Kidney glomerular epithelial cell (primary cell): ENCODE measurements at regions not wholly inside any gene's neighbourhood (a gene's known extent, or its start where the extent isn't known, plus 50 kb on each side); places are given as distances from the start of the nearest gene placed in this dataset.

Source experiments
- DNase-seq: peaks from one replicate; lab custom pipeline; 2025; lab: John Stamatoyannopoulos, UW

DNA sequence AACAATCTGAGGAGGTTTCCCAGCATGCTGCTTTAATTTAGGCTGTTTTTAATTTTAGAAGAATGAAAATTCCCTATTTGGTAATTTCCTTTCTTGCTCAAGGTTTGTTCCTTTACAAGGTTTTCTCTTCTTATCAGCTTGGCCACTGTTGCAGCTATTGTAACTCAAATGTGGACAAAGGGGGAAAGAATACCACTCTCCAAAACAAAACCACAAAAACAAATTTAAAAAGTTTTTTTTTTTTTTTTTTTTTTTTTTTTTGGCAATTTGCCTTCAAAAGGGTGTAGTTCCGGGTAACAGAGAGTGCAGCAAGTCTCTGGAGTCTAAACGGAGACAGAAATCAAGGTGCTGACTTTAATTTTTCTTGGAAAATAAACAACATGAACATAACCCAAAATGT, 306.4 kb upstream of the ARGLU1 start:
- DNase-seq, result no peak

DNA sequence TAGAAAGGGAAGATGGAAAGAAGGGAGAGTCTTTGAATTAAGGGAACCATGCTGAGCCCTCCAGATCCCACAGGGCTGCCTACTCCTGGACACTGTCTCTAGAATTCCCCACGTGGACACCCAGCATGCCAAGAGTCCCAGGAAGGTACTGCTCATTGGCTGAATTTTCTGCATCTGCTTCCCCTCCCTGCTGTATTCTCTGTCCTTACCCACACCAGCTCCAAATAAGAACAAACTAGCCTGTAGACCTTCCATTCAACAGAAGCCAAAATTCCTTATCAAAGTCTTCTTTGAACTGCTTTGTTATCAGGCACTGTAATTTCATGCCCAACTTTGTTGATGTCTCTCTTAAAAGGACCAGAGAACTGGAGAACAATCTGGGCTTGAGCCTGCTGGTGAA, 305.9 kb upstream of the ARGLU1 start:
- DNase-seq, result no peak

DNA sequence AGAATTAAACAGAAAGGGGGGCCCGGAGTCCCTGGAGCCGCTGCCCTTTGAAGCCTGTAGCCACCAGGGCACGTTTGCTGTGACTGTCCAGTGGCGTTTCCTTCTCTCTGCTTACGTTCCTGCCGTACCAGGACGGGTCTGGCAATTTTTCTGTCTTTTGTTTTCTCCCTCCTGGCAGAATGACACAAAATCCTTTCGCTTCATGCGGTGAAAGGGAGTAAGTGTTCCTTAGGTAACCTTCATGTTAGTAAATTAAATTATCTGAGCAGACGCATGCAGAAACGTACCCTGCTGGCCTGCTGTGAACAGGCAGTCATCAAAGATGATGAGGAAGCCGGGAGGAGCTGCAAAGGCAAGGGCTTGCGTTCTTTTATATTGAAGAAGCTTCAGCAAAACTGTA, 299.3 kb upstream of the ARGLU1 start:
- no peak for DNase-seq

- no peak for DNase-seq
Measured at GRCh38 chr13:106865716-106866440, 297.9 kb upstream of the ARGLU1 start.

DNA sequence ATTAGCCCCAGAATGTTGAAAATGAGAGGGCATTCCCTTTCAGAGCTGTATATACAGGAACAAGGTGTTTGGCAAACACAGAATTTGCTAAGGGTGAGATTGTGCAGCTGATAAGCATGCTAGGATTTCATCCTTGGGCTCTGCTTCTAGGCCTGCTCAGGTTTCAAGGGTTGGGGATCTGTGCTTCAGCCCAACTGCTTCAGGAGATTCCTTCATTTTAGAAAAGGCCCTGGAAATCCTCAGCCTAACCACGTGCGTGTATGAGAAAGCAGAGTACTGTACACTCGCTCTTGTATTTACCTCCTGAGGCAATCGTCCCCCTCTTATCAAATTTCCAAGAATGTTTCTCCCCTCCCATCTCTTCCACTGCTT, 291.6 kb upstream of the ARGLU1 start:
- no peak for DNase-seq

DNA sequence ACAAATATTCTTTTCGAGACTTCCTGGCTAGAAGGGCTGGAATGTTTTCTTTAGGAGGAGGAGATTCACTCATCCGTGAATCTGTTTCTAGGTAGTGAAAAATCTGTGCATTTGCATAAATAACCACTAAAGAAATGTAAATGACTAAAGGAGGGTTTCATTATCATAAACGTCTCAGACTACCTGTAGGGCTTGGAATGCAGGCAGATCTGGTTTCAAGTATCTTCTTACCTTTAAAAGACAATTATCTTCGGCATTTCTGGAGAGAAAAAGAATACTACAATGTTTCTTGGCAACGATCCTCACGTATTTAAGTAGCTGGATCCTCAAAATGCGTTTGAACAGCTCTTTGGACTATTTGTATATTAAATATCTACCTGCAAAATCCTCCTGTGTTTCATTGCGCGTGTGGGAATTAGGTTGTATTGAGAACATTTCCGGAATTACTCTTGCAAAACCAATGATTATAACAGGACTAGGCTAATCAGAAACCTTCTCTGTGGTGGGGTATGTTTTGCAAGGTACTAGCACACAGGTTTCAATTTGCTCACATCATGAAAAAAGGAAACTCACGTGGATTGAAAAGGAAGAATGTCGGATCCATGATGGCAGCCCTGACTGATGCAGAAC, 291.1 kb upstream of the ARGLU1 start:
- no peak for DNase-seq

GRCh38 chr13:106852436-106852835, 284.5 kb upstream of the ARGLU1 start:
- DNase-seq, result no peak

DNA sequence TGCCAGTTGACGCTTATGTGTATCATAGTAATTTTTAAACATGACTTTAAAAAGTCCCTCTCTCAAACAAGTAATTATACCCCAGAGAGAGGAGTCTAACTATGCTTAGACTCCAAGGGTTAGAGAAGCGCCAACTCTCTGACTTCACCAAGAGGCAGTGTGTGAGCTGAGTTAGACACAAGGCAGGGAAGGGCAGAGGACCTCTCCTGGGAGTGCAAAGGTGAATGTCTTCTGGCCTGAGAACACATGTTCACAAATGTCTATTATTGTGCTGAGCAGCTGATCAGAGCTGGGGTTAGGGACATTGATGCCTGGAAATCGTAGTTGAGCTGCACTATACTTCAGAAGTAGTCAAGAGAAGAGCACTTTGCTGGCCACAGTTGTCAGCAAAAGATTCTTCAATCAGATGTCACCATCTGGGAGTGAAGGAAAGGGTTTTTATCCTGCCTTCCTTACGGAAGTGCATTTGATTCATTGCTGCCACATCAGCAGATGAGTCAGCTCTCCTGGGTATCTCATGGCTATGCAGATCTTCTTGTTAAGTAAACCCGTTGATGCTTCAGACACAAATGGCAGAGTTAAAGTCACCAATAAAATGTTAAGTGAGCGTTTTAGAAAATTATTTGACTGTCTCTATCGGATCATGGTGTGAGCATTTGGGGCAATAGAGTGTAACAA, 283.2 kb upstream of the ARGLU1 start:
- DNase-seq, result peak; percentile 3

GRCh38 chr13:106846571-106847448, 278.9 kb upstream of the ARGLU1 start:
- DNase-seq, result no peak

GRCh38 chr13:106836186-106836802, 268.4 kb upstream of the ARGLU1 start:
- no peak for DNase-seq

GRCh38 chr13:106835477-106835876, 267.5 kb upstream of the ARGLU1 start:
- no peak for DNase-seq

DNA sequence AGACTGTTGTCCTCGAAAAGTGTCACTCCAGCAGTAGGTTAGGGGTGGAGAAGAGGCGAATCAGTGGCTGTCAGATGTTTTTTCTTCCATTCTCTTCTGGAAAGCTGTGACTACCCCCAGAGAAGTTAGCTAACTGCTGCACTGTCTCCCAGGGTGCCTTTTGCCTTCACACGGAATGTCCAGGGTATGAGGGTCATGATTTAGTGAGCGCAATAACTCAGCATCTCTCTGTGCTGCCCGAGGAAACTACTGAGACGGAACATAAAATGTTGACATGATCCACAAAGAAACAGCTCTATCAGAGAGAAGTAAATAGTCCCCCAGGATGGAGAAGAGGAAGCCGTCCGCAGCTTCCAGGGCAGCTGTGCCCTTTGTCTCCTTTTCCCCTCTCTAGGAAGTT, 254.0 kb upstream of the ARGLU1 start:
- no peak for DNase-seq

- no peak for DNase-seq
Measured at GRCh38 chr13:106819413-106820180, 251.7 kb upstream of the ARGLU1 start.

DNA sequence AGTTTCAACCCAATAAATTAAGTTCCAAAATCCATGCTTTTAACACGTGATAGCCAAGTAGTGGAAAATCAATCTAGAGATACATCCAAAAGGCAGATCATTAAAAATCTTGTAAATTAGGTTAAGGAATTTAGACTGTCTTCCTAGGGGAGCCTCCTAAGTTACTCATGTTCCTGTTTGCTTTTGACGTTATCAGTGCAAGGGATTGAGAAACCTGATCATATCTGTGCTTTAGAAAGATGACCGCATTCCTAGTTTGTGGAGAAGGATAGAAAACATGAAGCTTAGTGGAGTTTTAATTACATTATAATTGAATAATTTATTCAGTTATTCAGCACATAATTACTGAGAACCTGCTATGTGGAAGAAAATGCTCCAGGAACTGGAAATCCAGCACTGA, 251.0 kb upstream of the ARGLU1 start:
- DNase-seq, result no peak

GRCh38 chr13:106815545-106815944, 247.6 kb upstream of the ARGLU1 start:
- no peak for DNase-seq

GRCh38 chr13:106814463-106814862, 246.5 kb upstream of the ARGLU1 start:
- DNase-seq, result no peak

GRCh38 chr13:106810069-106810468, 242.1 kb upstream of the ARGLU1 start:
- no peak for DNase-seq

- no peak for DNase-seq
Measured at GRCh38 chr13:106804991-106805390, 237.1 kb upstream of the ARGLU1 start.

DNA sequence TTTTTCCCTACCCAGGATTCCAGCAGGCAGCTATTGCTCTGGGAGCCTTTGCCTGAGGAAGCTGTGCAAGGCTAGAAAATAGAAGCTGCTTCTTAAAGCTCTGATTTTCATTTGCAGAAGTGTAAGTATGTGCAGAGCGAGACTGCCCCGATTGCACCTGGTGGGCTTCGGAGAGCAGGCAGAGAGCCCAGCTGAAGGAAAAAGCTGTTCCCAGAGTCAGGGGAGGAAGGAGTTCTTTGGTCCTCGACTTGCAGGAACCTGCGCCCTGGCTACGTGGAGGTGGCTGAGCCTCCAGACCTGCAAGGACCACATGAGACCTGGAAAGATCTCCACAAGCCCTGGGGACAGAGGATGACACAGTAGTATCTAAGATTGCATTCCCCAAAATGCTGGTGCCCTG, 235.0 kb upstream of the ARGLU1 start:
- DNase-seq, result no peak

GRCh38 chr13:106799781-106800335, 231.9 kb upstream of the ARGLU1 start:
- no peak for DNase-seq

DNA sequence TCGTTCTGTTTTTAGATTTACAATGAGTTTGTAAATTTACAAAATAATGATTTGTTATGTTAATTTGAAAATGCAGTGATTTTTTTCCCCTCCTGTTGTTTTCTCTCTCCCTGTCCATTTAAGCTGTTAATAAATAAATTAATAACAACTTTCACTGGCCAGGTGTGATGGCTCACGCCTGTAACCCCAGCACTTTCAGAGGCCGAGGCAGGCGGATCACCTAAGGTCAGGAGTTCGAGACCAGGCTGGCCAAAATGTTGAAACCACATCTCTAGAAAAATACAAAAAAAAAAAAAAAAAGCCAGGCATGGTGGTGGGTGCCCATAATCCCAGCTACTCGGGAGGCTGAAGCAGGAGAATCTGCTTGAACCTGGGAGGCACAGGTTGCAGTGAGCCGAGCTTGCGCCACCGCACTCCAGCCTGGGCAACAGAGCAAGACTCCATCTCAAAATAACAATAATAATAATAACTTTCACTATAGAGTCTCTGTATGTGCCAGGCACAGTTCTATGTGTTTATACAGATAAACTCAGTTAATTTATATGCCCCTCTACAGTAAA, 229.2 kb upstream of the ARGLU1 start:
- no peak for DNase-seq
